ENCODE measurements at regions not wholly inside any gene's neighbourhood (a gene's known extent, or its start where the extent isn't known, plus 50 kb on each side); places are given as distances from the start of the nearest gene placed in this dataset.

- no peak for TF ChIP-seq POLR2A (IDR thresholded peaks at IDR 0.05)
- TF ChIP-seq, protein P1, sequence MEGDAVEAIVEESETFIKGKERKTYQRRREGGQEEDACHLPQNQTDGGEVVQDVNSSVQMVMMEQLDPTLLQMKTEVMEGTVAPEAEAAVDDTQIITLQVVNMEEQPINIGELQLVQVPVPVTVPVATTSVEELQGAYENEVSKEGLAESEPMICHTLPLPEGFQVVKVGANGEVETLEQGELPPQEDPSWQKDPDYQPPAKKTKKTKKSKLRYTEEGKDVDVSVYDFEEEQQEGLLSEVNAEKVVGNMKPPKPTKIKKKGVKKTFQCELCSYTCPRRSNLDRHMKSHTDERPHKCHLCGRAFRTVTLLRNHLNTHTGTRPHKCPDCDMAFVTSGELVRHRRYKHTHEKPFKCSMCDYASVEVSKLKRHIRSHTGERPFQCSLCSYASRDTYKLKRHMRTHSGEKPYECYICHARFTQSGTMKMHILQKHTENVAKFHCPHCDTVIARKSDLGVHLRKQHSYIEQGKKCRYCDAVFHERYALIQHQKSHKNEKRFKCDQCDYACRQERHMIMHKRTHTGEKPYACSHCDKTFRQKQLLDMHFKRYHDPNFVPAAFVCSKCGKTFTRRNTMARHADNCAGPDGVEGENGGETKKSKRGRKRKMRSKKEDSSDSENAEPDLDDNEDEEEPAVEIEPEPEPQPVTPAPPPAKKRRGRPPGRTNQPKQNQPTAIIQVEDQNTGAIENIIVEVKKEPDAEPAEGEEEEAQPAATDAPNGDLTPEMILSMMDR (IDR thresholded peaks at IDR 0.05): no peak
These were observed 327.8 kb downstream of the MEIS1 start for GRCh38 chr2:66762761-66763160.
